ENCODE measurements at regions not wholly inside any gene's neighbourhood (a gene's known extent, or its start where the extent isn't known, plus 50 kb on each side); places are given as distances from the start of the nearest gene placed in this dataset.

DNA sequence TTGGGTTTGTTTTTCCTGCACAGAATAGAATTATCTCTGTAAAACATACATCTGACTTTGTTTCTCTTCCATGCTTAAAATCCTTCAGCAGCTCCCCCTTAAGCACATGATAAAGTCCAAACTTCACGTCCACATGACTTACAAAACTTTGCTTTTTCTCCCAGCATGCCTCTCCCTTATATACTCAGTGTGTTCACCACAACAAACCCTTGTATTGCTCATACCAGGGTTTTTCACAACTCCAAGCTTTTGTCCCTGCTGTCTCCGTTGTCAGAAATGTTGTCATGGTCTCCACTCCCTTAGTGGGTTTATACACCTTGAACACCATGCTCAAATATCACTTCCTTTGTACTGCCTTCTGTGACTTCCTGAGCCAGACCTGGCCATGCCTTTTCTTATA lies 91.1 kb upstream of the MITF start:
- no peaks in the 10 kb centered on the region for H3K27me3 ChIP-seq (ENCODE audit: insufficient read depth)
- H3K9me2 ChIP-seq = no peaks in the 10 kb centered on the region
- 39% methylated on average over 2 of the region's 2 CpGs for WGBS (ENCODE audit: low lambda C conversion rate)
- H3F3A ChIP-seq (replicated peaks; ENCODE audit: insufficient read depth) = peaks cover 4% of the 10 kb centered on the region
- no peak overlapping the region for H3K4me2 ChIP-seq
- 0 out of 2 replicates have a peak overlapping the region, but pooled peaks have one; percentile 21 for H2AFZ ChIP-seq (ENCODE audit: low read depth)
- no peaks in the 10 kb centered on the region for H3K36me3 ChIP-seq (replicated peaks in 1 of 2; ENCODE audit: control insufficient read depth in 1 of 2, insufficient read depth in 2 of 2, low read length in 1 of 2)
- peaks cover 4% of the 10 kb centered on the region in 2 experiments; a peak in 3 of 4 replicates for H3K4me1 ChIP-seq (ENCODE audit: control insufficient read depth in 1 of 2, insufficient read depth in 2 of 2, low read depth in 1 of 2, low read length in 1 of 2)
- H3K79me2 ChIP-seq (ENCODE audit: insufficient read depth) = no peaks in the 10 kb centered on the region
- TF ChIP-seq YY1 (IDR thresholded peaks at IDR 0.05; ENCODE audit: low read depth) = no peak
- no peak for TF ChIP-seq NFIC (IDR thresholded peaks at IDR 0.05; ENCODE audit: borderline replicate concordance)
- TF ChIP-seq SIN3A (IDR thresholded peaks at IDR 0.05; ENCODE audit: borderline replicate concordance, low read depth, low read length) = no peak
- no peak for TF ChIP-seq FOXM1 (IDR thresholded peaks at IDR 0.05; ENCODE audit: low read depth)
- TF ChIP-seq, protein P1, sequence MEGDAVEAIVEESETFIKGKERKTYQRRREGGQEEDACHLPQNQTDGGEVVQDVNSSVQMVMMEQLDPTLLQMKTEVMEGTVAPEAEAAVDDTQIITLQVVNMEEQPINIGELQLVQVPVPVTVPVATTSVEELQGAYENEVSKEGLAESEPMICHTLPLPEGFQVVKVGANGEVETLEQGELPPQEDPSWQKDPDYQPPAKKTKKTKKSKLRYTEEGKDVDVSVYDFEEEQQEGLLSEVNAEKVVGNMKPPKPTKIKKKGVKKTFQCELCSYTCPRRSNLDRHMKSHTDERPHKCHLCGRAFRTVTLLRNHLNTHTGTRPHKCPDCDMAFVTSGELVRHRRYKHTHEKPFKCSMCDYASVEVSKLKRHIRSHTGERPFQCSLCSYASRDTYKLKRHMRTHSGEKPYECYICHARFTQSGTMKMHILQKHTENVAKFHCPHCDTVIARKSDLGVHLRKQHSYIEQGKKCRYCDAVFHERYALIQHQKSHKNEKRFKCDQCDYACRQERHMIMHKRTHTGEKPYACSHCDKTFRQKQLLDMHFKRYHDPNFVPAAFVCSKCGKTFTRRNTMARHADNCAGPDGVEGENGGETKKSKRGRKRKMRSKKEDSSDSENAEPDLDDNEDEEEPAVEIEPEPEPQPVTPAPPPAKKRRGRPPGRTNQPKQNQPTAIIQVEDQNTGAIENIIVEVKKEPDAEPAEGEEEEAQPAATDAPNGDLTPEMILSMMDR (IDR thresholded peaks at IDR 0.05) = no peak
- TF ChIP-seq RCOR1 (IDR thresholded peaks at IDR 0.05; ENCODE audit: low read length) = no peak
- TF ChIP-seq FOXJ3 (CRISPR knock-in tag; IDR thresholded peaks at IDR 0.05) = no peak
- no peak for TF ChIP-seq TCF12 (IDR thresholded peaks at IDR 0.05)
- no peak for TF ChIP-seq MXI1 (IDR thresholded peaks at IDR 0.05; ENCODE audit: low read depth, low read length)
- TF ChIP-seq, protein P2, sequence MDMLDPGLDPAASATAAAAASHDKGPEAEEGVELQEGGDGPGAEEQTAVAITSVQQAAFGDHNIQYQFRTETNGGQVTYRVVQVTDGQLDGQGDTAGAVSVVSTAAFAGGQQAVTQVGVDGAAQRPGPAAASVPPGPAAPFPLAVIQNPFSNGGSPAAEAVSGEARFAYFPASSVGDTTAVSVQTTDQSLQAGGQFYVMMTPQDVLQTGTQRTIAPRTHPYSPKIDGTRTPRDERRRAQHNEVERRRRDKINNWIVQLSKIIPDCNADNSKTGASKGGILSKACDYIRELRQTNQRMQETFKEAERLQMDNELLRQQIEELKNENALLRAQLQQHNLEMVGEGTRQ (IDR thresholded peaks at IDR 0.05; ENCODE audit: borderline replicate concordance, low read depth, low read length) = no peak
- no peaks in the 10 kb centered on the region for H4K20me1 ChIP-seq (ENCODE audit: insufficient read depth)
- ChIA-PET POLR2A (no interaction called here), CTCF (interaction anchor here (0.6 to 1.7 kb wide), 2 partner anchors 20 to 23 kb away, joined by 3 to 5 read pairs; no protein-coding TSS in a partner anchor)
- DNase-seq = no peak
- H3K9me3 ChIP-seq = no peaks in the 10 kb centered on the region
- no peak overlapping the region for H3K27ac ChIP-seq (ENCODE audit: low read depth in 2 of 2, low read length in 1 of 2)
- H3K4me3 ChIP-seq (ENCODE audit: low read depth in 2 of 2, low read length in 1 of 2) = no peak overlapping the region
- H3K9ac ChIP-seq = no peak overlapping the region

DNA sequence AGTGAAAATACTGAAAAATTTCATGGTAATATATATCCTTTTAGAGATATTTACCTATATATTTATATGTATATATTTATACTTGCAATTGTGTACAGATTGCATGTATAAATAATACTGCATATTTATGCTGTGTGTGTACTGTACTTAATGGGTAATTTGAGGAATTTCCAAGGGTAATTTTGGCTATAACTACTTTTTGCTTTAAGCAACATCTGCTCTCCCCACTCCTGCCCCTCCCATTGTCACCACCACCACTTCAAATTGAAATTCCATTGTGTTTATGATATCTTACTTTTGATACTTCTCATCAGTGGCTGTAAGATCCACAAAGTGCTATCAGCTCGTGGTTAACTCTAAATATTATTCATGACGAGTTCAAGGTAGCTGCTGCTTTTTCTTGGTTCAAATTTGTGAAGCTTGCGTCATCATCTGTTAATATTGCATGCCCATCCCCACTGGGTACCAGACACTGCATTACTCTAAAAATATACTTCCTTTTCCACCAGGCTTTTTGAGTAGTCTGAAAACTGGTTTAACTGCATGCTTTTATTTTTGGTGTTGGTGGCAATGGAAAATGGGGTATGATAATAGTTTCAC lies 91.7 kb upstream of the MITF start:
- Histone ChIP-seq H3K9me2 (no peaks in the 10 kb centered on the region), H3K4me2 (no peak overlapping the region), H3K79me2 (ENCODE audit: insufficient read depth) (no peaks in the 10 kb centered on the region), H4K20me1 (ENCODE audit: insufficient read depth) (no peaks in the 10 kb centered on the region), H2AFZ (ENCODE audit: low read depth) (peak overlapping the region; percentile 21; the same call in 1 of the 2 replicates), H3K9ac (no peak overlapping the region), H3K27me3 (ENCODE audit: insufficient read depth) (no peaks in the 10 kb centered on the region), H3F3A (replicated peaks; ENCODE audit: insufficient read depth) (peaks cover 4% of the 10 kb centered on the region), H3K27ac (ENCODE audit: low read depth in 2 of 2, low read length in 1 of 2) (no peak overlapping the region), H3K4me1 (ENCODE audit: control insufficient read depth in 1 of 2, insufficient read depth in 2 of 2, low read depth in 1 of 2, low read length in 1 of 2) (peaks cover 4% of the 10 kb centered on the region in 2 experiments; a peak in 3 of 4 replicates), H3K4me3 (ENCODE audit: low read depth in 2 of 2, low read length in 1 of 2) (no peak overlapping the region), H3K9me3 (no peaks in the 10 kb centered on the region), H3K36me3 (replicated peaks in 1 of 2; ENCODE audit: control insufficient read depth in 1 of 2, insufficient read depth in 2 of 2, low read length in 1 of 2) (no peaks in the 10 kb centered on the region)
- 35% methylated on average over 2 of the region's 3 CpGs for WGBS (ENCODE audit: low lambda C conversion rate)
- ChIA-PET POLR2A (no interaction called here), CTCF (interaction anchor here (1.7 kb wide), 1 partner anchor 24 kb away, joined by 5 read pairs; no protein-coding TSS in a partner anchor)
- no peak for DNase-seq
- no peak for TF ChIP-seq RFX5 (IDR thresholded peaks at IDR 0.05; ENCODE audit: low read length)
- no peak for TF ChIP-seq FOXM1 (IDR thresholded peaks at IDR 0.05; ENCODE audit: low read depth)
- TF ChIP-seq EZH2phosphoT487 (IDR thresholded peaks at IDR 0.05; ENCODE audit: borderline replicate concordance, low read depth) = no peak
- TF ChIP-seq EP300 (IDR thresholded peaks at IDR 0.05; ENCODE audit: borderline replicate concordance in 1 of 2, low read depth in 1 of 2, low read length in 1 of 2) = no peak
- TF ChIP-seq MXI1 (IDR thresholded peaks at IDR 0.05; ENCODE audit: low read depth, low read length) = no peak
- no peak for TF ChIP-seq FOXJ3 (CRISPR knock-in tag; IDR thresholded peaks at IDR 0.05)
- TF ChIP-seq CHD2 (IDR thresholded peaks at IDR 0.05; ENCODE audit: low read length, partially characterized antibody) = no peak
- TF ChIP-seq, protein P1 (IDR thresholded peaks at IDR 0.05) = no peak
- TF ChIP-seq TCF12 (IDR thresholded peaks at IDR 0.05) = no peak
- TF ChIP-seq YY1 (IDR thresholded peaks at IDR 0.05; ENCODE audit: low read depth) = no peak
- no peak for TF ChIP-seq FOSL2 (IDR thresholded peaks at IDR 0.05; ENCODE audit: borderline replicate concordance, low read depth)
- TF ChIP-seq, protein P3, sequence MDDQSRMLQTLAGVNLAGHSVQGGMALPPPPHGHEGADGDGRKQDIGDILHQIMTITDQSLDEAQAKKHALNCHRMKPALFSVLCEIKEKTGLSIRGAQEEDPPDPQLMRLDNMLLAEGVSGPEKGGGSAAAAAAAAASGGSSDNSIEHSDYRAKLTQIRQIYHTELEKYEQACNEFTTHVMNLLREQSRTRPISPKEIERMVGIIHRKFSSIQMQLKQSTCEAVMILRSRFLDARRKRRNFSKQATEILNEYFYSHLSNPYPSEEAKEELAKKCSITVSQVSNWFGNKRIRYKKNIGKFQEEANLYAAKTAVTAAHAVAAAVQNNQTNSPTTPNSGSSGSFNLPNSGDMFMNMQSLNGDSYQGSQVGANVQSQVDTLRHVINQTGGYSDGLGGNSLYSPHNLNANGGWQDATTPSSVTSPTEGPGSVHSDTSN (IDR thresholded peaks at IDR 0.05) = no peak
- no peak for TF ChIP-seq TEAD4 (IDR thresholded peaks at IDR 0.05; ENCODE audit: borderline replicate concordance, insufficient read depth)
- TF ChIP-seq, protein P4, sequence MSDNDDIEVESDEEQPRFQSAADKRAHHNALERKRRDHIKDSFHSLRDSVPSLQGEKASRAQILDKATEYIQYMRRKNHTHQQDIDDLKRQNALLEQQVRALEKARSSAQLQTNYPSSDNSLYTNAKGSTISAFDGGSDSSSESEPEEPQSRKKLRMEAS (IDR thresholded peaks at IDR 0.05; ENCODE audit: low read depth) = no peak
- no peak for TF ChIP-seq ELF1 (IDR thresholded peaks at IDR 0.05)
- no peak for TF ChIP-seq JUND (IDR thresholded peaks at IDR 0.05)
- TF ChIP-seq SMC3 (IDR thresholded peaks at IDR 0.05; ENCODE audit: low read depth, low read length) = no peak
- no peak for TF ChIP-seq GATA2 (CRISPR knock-in tag; IDR thresholded peaks at IDR 0.05)

Measured in SK-N-SH (cell line).